ENCODE measurements at regions not wholly inside any gene's neighbourhood (a gene's known extent, or its start where the extent isn't known, plus 50 kb on each side); places are given as distances from the start of the nearest gene placed in this dataset.

GRCh38 chr2:234247453-234248180, 197.1 kb downstream of the SPP2 start:
- no peak for DNase-seq (ENCODE audit: low read depth)

- no peak for DNase-seq (ENCODE audit: low read depth)
These were observed 195.4 kb downstream of the SPP2 start for GRCh38 chr2:234245945-234246344.

- no peak for DNase-seq (ENCODE audit: low read depth)
These were observed 193.5 kb downstream of the SPP2 start for GRCh38 chr2:234243871-234244565.

- DNase-seq (ENCODE audit: low read depth): no peak
These were observed 191.9 kb downstream of the SPP2 start for GRCh38 chr2:234242459-234242836.

- no peak for DNase-seq (ENCODE audit: low read depth)
These were observed 191.4 kb downstream of the SPP2 start for GRCh38 chr2:234241656-234242458.

- DNase-seq (ENCODE audit: low read depth): no peak
These were observed 190.4 kb downstream of the SPP2 start for GRCh38 chr2:234240917-234241316.

- no peak for DNase-seq (ENCODE audit: low read depth)
These were observed 184.7 kb downstream of the SPP2 start for GRCh38 chr2:234235191-234235590.

- no peak for DNase-seq (ENCODE audit: low read depth)
These were observed 181.0 kb downstream of the SPP2 start for GRCh38 chr2:234231460-234231859.

- DNase-seq (ENCODE audit: low read depth): no peak
These were observed 168.5 kb downstream of the SPP2 start for GRCh38 chr2:234219046-234219310.

GRCh38 chr2:234218266-234219045, 168.0 kb downstream of the SPP2 start:
- DNase-seq (ENCODE audit: low read depth): no peak

- DNase-seq (ENCODE audit: low read depth): no peak
These were observed 162.0 kb downstream of the SPP2 start for GRCh38 chr2:234212534-234212933.

GRCh38 chr2:234211797-234212196, 161.3 kb downstream of the SPP2 start:
- DNase-seq (ENCODE audit: low read depth): no peak

- DNase-seq (ENCODE audit: low read depth): no peak
These were observed 156.2 kb downstream of the SPP2 start for GRCh38 chr2:234206738-234207137.

- no peak for DNase-seq (ENCODE audit: low read depth)
These were observed 154.0 kb downstream of the SPP2 start for GRCh38 chr2:234204480-234204879.

- no peak for DNase-seq (ENCODE audit: low read depth)
These were observed 152.9 kb downstream of the SPP2 start for GRCh38 chr2:234203135-234203984.

GRCh38 chr2:234202601-234203000, 152.1 kb downstream of the SPP2 start:
- DNase-seq (ENCODE audit: low read depth): no peak

- no peak for DNase-seq (ENCODE audit: low read depth)
These were observed 149.5 kb downstream of the SPP2 start for GRCh38 chr2:234199996-234200395.

- no peak for DNase-seq (ENCODE audit: low read depth)
These were observed 148.5 kb downstream of the SPP2 start for GRCh38 chr2:234198976-234199375.

- DNase-seq (ENCODE audit: low read depth): no peak
These were observed 145.0 kb downstream of the SPP2 start for GRCh38 chr2:234195516-234195915.

- DNase-seq (ENCODE audit: low read depth): no peak
These were observed 143.6 kb downstream of the SPP2 start for GRCh38 chr2:234193977-234194563.

GRCh38 chr2:234191819-234192407, 141.4 kb downstream of the SPP2 start:
- no peak for DNase-seq (ENCODE audit: low read depth)

Measured in stimulated activated CD8-positive, alpha-beta memory T cell treated with anti-CD3 and anti-CD28 coated beads, Interleukin-4, amount 100 ng/mL, for 24 hours (primary cell).